Hematopoietic multipotent progenitor cell treated with erythropoietin and hydrocortisone succinate and interleukin-3 and kit ligand, for 17 days (in vitro differentiated cells): ENCODE measurements at regions not wholly inside any gene's neighbourhood (a gene's known extent, or its start where the extent isn't known, plus 50 kb on each side); places are given as distances from the start of the nearest gene placed in this dataset.

Experiments
- DNase-seq: peaks from one replicate; pipeline ENCODE4 v3.0.0-alpha.2; 2015; ENCODE audit warnings: low spot score

GRCh38 chr1:29746076-29746665, 509.8 kb downstream of the PTPRU start:
- DNase-seq = no peak

GRCh38 chr1:29744684-29745490, 508.6 kb downstream of the PTPRU start:
- DNase-seq = no peak

- no peak for DNase-seq
These were observed 507.6 kb downstream of the PTPRU start for GRCh38 chr1:29743931-29744330.

- no peak for DNase-seq
These were observed 506.9 kb downstream of the PTPRU start for GRCh38 chr1:29743264-29743663.

- DNase-seq = no peak
These were observed 502.9 kb downstream of the PTPRU start for GRCh38 chr1:29739176-29739575.

- no peak for DNase-seq
These were observed 500.4 kb downstream of the PTPRU start for GRCh38 chr1:29736582-29737188.

- DNase-seq = no peak
These were observed 496.1 kb downstream of the PTPRU start for GRCh38 chr1:29732453-29732852.

GRCh38 chr1:29730623-29731022, 494.3 kb downstream of the PTPRU start:
- no peak for DNase-seq

- DNase-seq = no peak
These were observed 493.0 kb downstream of the PTPRU start for GRCh38 chr1:29729281-29729680.

- no peak for DNase-seq
These were observed 492.4 kb downstream of the PTPRU start for GRCh38 chr1:29728703-29729102.

- DNase-seq = no peak
These were observed 488.9 kb downstream of the PTPRU start for GRCh38 chr1:29725262-29725661.

GRCh38 chr1:29722598-29722997, 486.3 kb downstream of the PTPRU start:
- DNase-seq = no peak

- no peak for DNase-seq
These were observed 482.9 kb downstream of the PTPRU start for GRCh38 chr1:29719253-29719652.

GRCh38 chr1:29718791-29719190, 482.5 kb downstream of the PTPRU start:
- DNase-seq = no peak

- no peak for DNase-seq
These were observed 480.0 kb downstream of the PTPRU start for GRCh38 chr1:29716306-29716705.

- no peak for DNase-seq
These were observed 477.5 kb downstream of the PTPRU start for GRCh38 chr1:29713857-29714256.

GRCh38 chr1:29712801-29713200, 476.5 kb downstream of the PTPRU start:
- DNase-seq = no peak

- no peak for DNase-seq
These were observed 475.9 kb downstream of the PTPRU start for GRCh38 chr1:29712284-29712651.

GRCh38 chr1:29711582-29712283, 475.4 kb downstream of the PTPRU start:
- no peak for DNase-seq

- DNase-seq = no peak
These were observed 473.5 kb downstream of the PTPRU start for GRCh38 chr1:29709704-29710280.

- no peak for DNase-seq
These were observed 472.7 kb downstream of the PTPRU start for GRCh38 chr1:29708796-29709703.
